Endothelial cell of umbilical vein (primary cell): ENCODE measurements at regions not wholly inside any gene's neighbourhood (a gene's known extent, or its start where the extent isn't known, plus 50 kb on each side); places are given as distances from the start of the nearest gene placed in this dataset.

Source experiments
- BruUV-seq: library from RNA; stranded (reverse); fragments of 400-500 nt; replicated peaks from 2 replicates; lab custom pipeline; 2021; lab: Mats Ljungman, UMichigan
- CTCF ChIA-PET: fragments of 300-600, 350-600 bp; sonication (Branson Sonifier 250); formaldehyde crosslinking; loops from one replicate; lab custom pipeline; 2021; ENCODE audit warnings: antibody characterized with exemption, inconsistent platforms; lab: Charles Lee
- POLR2A ChIA-PET: fragments of 300-600, 350-600 bp; sonication (Branson Sonifier 250); formaldehyde crosslinking; loops from one replicate; lab custom pipeline; 2021; ENCODE audit warnings: antibody characterized with exemption, inconsistent platforms; lab: Charles Lee
- DNase-seq: peaks from one replicate; pipeline ENCODE4 v3.0.0-alpha.2; 2011; ENCODE audit warnings: low read depth, low spot score
- FAIRE-seq: peaks from 2 replicates; lab custom pipeline; 2011; peaks lifted over from hg19 to GRCh38; lab: Jason Lieb, UNC
- H2AFZ ChIP-seq: 2 replicates; pipeline ENCODE4 v1.6.0; 2012; ENCODE audit warnings: low read depth, low read length, control low read depth, inconsistent platforms
- H3K27ac ChIP-seq: 2 replicates; pipeline ENCODE4 v1.5.1; 2011; ENCODE audit warnings: low read depth, mild to moderate bottlenecking, control low read depth, low read length, moderate library complexity; ENCODE audit not compliant: insufficient read depth
- H3K27me3 ChIP-seq, 2 experiments: 2 replicates each; pipeline versions ENCODE4 v1.6.0 to v1.6.1; 2011; ENCODE audit warnings: low read length in 2 of 2, mixed read lengths in 1 of 2; ENCODE audit not compliant: control insufficient read depth in 2 of 2, insufficient read depth in 2 of 2
- H3K36me3 ChIP-seq, 2 experiments: 2 replicates in 1 of 2; 3 replicates in 1 of 2; pipeline ENCODE4 v1.5.1; 2011; ENCODE audit warnings: low read length in 2 of 2, mild to moderate bottlenecking in 1 of 2, moderate library complexity in 1 of 2; ENCODE audit not compliant: control insufficient read depth in 2 of 2, insufficient read depth in 2 of 2; ENCODE audit errors: extremely low read depth in 1 of 2
- H3K4me1 ChIP-seq: 3 replicates; pipeline ENCODE4 v1.5.1; 2011; ENCODE audit warnings: mild to moderate bottlenecking, low read length; ENCODE audit not compliant: control insufficient read depth, insufficient read depth; ENCODE audit errors: extremely low read depth
- H3K4me2 ChIP-seq: 2 replicates; pipeline ENCODE4 v1.6.1; 2011; ENCODE audit warnings: low read length, control low read depth, mixed read lengths; ENCODE audit not compliant: insufficient read depth
- H3K4me3 ChIP-seq, 3 experiments: fragments of 200-600 bp in 1 of 3; sonication (generic), shearing (Covaris generic) in 1 of 3; replicated peaks in 1 of 3; 2 replicates each; pipeline ENCODE4 v1.5.1; 2011 to 2016; ENCODE audit warnings: control low read depth in 3 of 3, low read length in 3 of 3, mild to moderate bottlenecking in 2 of 3, inconsistent platforms in 1 of 3, low read depth in 1 of 3, moderate library complexity in 1 of 3; ENCODE audit not compliant: insufficient read depth in 1 of 3
- H3K79me2 ChIP-seq: 2 replicates; pipeline ENCODE4 v1.6.0; 2012; ENCODE audit warnings: low read length, inconsistent platforms; ENCODE audit not compliant: control insufficient read depth, insufficient read depth
- H3K9ac ChIP-seq: replicated peaks from 2 replicates; pipeline ENCODE3; 2011; ENCODE audit warnings: low read length, control low read depth; ENCODE audit not compliant: insufficient read depth; ENCODE audit errors: extremely low read depth
- H3K9me1 ChIP-seq: replicated peaks from 3 replicates; pipeline ENCODE4 v1.6.0; 2011; ENCODE audit warnings: mild to moderate bottlenecking, low read length; ENCODE audit not compliant: control insufficient read depth, insufficient read depth; ENCODE audit errors: extremely low read depth
- H3K9me3 ChIP-seq: replicated peaks from 2 replicates; pipeline ENCODE4 v1.5.1; 2012; ENCODE audit warnings: low read length, inconsistent platforms; ENCODE audit not compliant: control insufficient read depth, insufficient read depth
- H4K20me1 ChIP-seq: replicated peaks from 2 replicates; pipeline ENCODE3; 2011; ENCODE audit warnings: mild to moderate bottlenecking, low read length; ENCODE audit not compliant: control insufficient read depth, insufficient read depth; ENCODE audit errors: extremely low read depth
- CTCF ChIP-seq, 2 donors: IDR thresholded peaks; 1 replicate in 1 of 2; 2 replicates in 1 of 2; pipeline ENCODE4 v1.5.1; 2011; ENCODE audit warnings: low read length in 2 of 2, mild to moderate bottlenecking in 2 of 2, moderate library complexity in 2 of 2, control low read depth in 1 of 2, inconsistent platforms in 1 of 2, low read depth in 1 of 2; ENCODE audit not compliant: insufficient read depth in 1 of 2; ENCODE audit errors: extremely low read depth in 1 of 2
- EZH2 ChIP-seq: IDR thresholded peaks from 2 replicates; pipeline ENCODE4 v1.6.1; 2012; ENCODE audit warnings: borderline replicate concordance, low read depth, mild to moderate bottlenecking, moderate library complexity, low read length, inconsistent platforms; ENCODE audit not compliant: severe bottlenecking
- FOS ChIP-seq: IDR thresholded peaks from 2 replicates; pipeline ENCODE4 v1.6.1; 2011; ENCODE audit warnings: mild to moderate bottlenecking, low read length, moderate library complexity, borderline replicate concordance; ENCODE audit not compliant: insufficient read depth
- GATA2 ChIP-seq: IDR thresholded peaks from 2 replicates; pipeline ENCODE4 v1.7.0; 2011; ENCODE audit warnings: low read depth, mild to moderate bottlenecking, moderate library complexity, mixed read lengths, low read length; ENCODE audit not compliant: insufficient read length, insufficient read depth
- JUN ChIP-seq: IDR thresholded peaks from 2 replicates; pipeline ENCODE4 v1.6.1; 2011; ENCODE audit warnings: borderline replicate concordance, low read depth; ENCODE audit not compliant: insufficient read length, insufficient read depth
- MYC ChIP-seq: IDR thresholded peaks from one replicate; pipeline ENCODE4 v1.6.1; 2011; ENCODE audit warnings: mild to moderate bottlenecking, low read depth, low read length
- POLR2A ChIP-seq: IDR thresholded peaks from 2 replicates; pipeline ENCODE4 v1.6.1; 2012; ENCODE audit warnings: low read depth, mild to moderate bottlenecking, control low read depth, low read length
- POLR2AphosphoS5 ChIP-seq: IDR thresholded peaks from 2 replicates; pipeline ENCODE4 v1.6.1; 2012; ENCODE audit warnings: low read depth, mild to moderate bottlenecking, control low read depth, low read length, moderate library complexity; ENCODE audit not compliant: insufficient read depth
- dilution Hi-C: fragments of 300-500 bp; cut with MboI; formaldehyde crosslinking; loops from one replicate; pipeline ENCODE4 v1.15.0; 2019; ENCODE audit warnings: low sequenced_read_pairs; ENCODE audit not compliant: extremely low pct_ligation_motif_present
- intact Hi-C: fragments of 100-400 bp; cut with micrococcal nuclease; formaldehyde crosslinking; loops from one replicate; pipeline ENCODE4 v1.10.0; 2022
- TF ChIP-seq, protein P1 (sequence below): IDR thresholded peaks from 2 replicates; pipeline ENCODE4 v1.6.1; 2011; ENCODE audit not compliant: insufficient read depth, insufficient read length

DNA sequence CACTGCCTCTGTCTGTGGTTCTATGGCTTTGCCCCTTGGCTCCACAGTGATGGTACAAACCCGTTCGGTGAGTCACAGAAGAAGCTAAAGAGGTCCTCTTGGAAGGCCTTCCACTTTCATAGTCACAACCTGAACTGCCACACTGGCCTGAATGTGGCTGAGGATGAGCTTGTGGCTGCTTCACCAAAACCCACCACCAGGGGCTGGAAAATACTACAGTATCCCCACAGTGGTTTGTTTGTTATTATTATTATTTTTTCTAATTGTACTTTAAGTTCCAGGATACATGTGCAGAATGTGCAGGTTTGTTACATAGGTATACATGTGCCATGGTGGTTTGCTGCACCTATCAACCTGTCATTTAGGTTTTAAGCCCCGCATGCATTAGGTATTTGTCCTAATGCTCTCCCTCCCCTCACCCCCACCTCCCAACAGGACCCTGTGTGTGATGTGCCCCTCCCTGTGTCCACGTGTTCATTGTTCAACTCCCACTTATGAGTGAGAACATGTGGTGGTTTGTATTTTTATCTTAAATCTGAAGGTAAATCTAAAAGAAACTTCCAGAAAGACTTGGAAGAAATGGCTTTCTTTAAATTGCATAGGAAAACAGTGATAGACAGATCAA, 160.8 kb upstream of the NPSR1 start:
- Histone ChIP-seq H3K27ac (no peak overlapping the region), H3K4me1 (no peaks in the 10 kb centered on the region), H3K4me3 (no peak overlapping the region), H2AFZ (no peak overlapping the region), H3K4me2 (no peak overlapping the region), H3K79me2 (no peaks in the 10 kb centered on the region), H3K36me3 (no peaks in the 10 kb centered on the region), H3K9me1 (no peaks in the 10 kb centered on the region), H3K27me3 (no peaks in the 10 kb centered on the region), H3K9ac (no peak overlapping the region), H4K20me1 (no peaks in the 10 kb centered on the region), H3K9me3 (no peaks in the 10 kb centered on the region)
- FAIRE-seq (no peak), DNase-seq (no peak)
- dilution Hi-C loops (no loop called here), intact Hi-C loops (no loop called here)
- ChIA-PET CTCF (interaction anchor here (0.6 to 2.1 kb wide), 14 partner anchors 9 to 282 kb away, joined by 3 to 12 read pairs (median 4); no protein-coding TSS in a partner anchor), POLR2A (no interaction called here)
- no peak for TF ChIP-seq FOS
- TF ChIP-seq CTCF (IDR thresholded peaks at IDR 0.05; ENCODE audit: extremely low read depth in 1 of 2, insufficient read depth in 1 of 2, low read depth in 1 of 2, low read length in 2 of 2) = peak; percentile 12 to 34
- TF ChIP-seq POLR2A = no peak
- no peak for TF ChIP-seq GATA2
- no TSS peak for BruUV-seq

GRCh38 chr7:34501156-34501555, 156.9 kb upstream of the NPSR1 start:
- DNase-seq (no peak), FAIRE-seq (no peak)
- Histone ChIP-seq H4K20me1 (no peaks in the 10 kb centered on the region), H3K4me3 (no peak overlapping the region), H3K9me3 (no peaks in the 10 kb centered on the region), H3K27me3 (no peaks in the 10 kb centered on the region), H3K4me1 (no peaks in the 10 kb centered on the region), H2AFZ (no peak overlapping the region), H3K4me2 (no peak overlapping the region), H3K9ac (no peak overlapping the region), H3K9me1 (no peaks in the 10 kb centered on the region), H3K27ac (no peak overlapping the region), H3K36me3 (no peaks in the 10 kb centered on the region), H3K79me2 (no peaks in the 10 kb centered on the region)
- intact Hi-C loops (no loop called here), dilution Hi-C loops (no loop called here)
- TF ChIP-seq CTCF (IDR thresholded peaks at IDR 0.05; ENCODE audit: extremely low read depth in 1 of 2, insufficient read depth in 1 of 2, low read depth in 1 of 2, low read length in 2 of 2) (no peak), FOS (no peak), POLR2AphosphoS5 (no peak), MYC (no peak), JUN (no peak), GATA2 (no peak), POLR2A (no peak), EZH2 (no peak)
- TF ChIP-seq, protein P1, sequence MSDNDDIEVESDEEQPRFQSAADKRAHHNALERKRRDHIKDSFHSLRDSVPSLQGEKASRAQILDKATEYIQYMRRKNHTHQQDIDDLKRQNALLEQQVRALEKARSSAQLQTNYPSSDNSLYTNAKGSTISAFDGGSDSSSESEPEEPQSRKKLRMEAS = no peak
- POLR2A ChIA-PET = no interaction called here
- no TSS peak for BruUV-seq
- CTCF ChIA-PET = no interaction called here
